Suprapubic skin (tissue), 3 donors: ENCODE measurements at regions not wholly inside any gene's neighbourhood (a gene's known extent, or its start where the extent isn't known, plus 50 kb on each side); places are given as distances from the start of the nearest gene placed in this dataset.

Experiments used
- CTCF ChIP-seq, 2 donors: fragments of 200-600 bp in 1 of 2; fragments of 450-650 bp in 1 of 2; sonication (generic) in 1 of 2; IDR thresholded peaks; one replicate each; pipeline ENCODE4 v1.5.1; 2016 to 2019; ENCODE audit warnings: antibody characterized with exemption in 2 of 2, mild to moderate bottlenecking in 1 of 2, moderate library complexity in 1 of 2
- POLR2A ChIP-seq, 2 donors: fragments of 450-650 bp; IDR thresholded peaks; one replicate each; pipeline ENCODE4 v1.6.1; 2017; ENCODE audit warnings: antibody characterized with exemption in 2 of 2, mild to moderate bottlenecking in 2 of 2, moderate library complexity in 2 of 2

- TF ChIP-seq CTCF (IDR thresholded peaks at IDR 0.05) (no peak), POLR2A (IDR thresholded peaks at IDR 0.05) (no peak)
Observed at GRCh38 chr6:128727500-128727899, 155.4 kb upstream of the LAMA2 start.
